Tibial nerve (tissue), 4 donors: ENCODE measurements at regions not wholly inside any gene's neighbourhood (a gene's known extent, or its start where the extent isn't known, plus 50 kb on each side); places are given as distances from the start of the nearest gene placed in this dataset.

Experiments
- DNase-seq, 2 donors: peaks; one replicate each; pipeline ENCODE4 v3.0.0-alpha.2; 2019; ENCODE audit warnings: low spot score in 2 of 2
- H3K27ac ChIP-seq, 4 donors: fragments of 200-600 bp; sonication (generic) in 3 of 4; one replicate each; pipeline ENCODE4 v1.5.1; 2017 to 2019; ENCODE audit warnings: mild to moderate bottlenecking in 1 of 4
- H3K27me3 ChIP-seq, 2 donors: fragments of 200-600 bp; sonication (generic) in 1 of 2; one replicate each; pipeline versions ENCODE4 v1.5.1 to v1.6.0; 2017 to 2019
- H3K36me3 ChIP-seq, 3 donors: fragments of 200-600 bp; sonication (generic); one replicate each; pipeline ENCODE4 v1.5.1; 2018 to 2019
- H3K4me1 ChIP-seq, 4 donors: fragments of 200-600 bp; sonication (generic) in 3 of 4; one replicate each; pipeline ENCODE4 v1.5.1; 2017 to 2019
- H3K4me3 ChIP-seq, 4 donors: fragments of 200-600 bp; sonication (generic) in 3 of 4; one replicate each; pipeline ENCODE4 v1.5.1; 2017 to 2019; ENCODE audit warnings: mild to moderate bottlenecking in 1 of 4, moderate library complexity in 1 of 4
- H3K9me3 ChIP-seq, 4 donors: fragments of 200-600 bp; sonication (generic) in 3 of 4; one replicate each; pipeline ENCODE4 v1.5.1; 2017 to 2019
- CTCF ChIP-seq, 5 experiments: fragments of 200-600 bp in 3 of 5; fragments of 450-650 bp in 2 of 5; sonication (generic) in 3 of 5; IDR thresholded peaks; one replicate each; pipeline ENCODE4 v1.5.1; 2016 to 2019; ENCODE audit warnings: antibody characterized with exemption in 5 of 5, mild to moderate bottlenecking in 3 of 5, moderate library complexity in 2 of 5
- EP300 ChIP-seq, 2 donors: sonication (generic); formaldehyde crosslinking; IDR thresholded peaks; one replicate each; pipeline ENCODE4 v1.6.1; 2017; ENCODE audit warnings: antibody characterized with exemption in 2 of 2, mild to moderate bottlenecking in 1 of 2
- POLR2A ChIP-seq, 2 donors: fragments of 450-650 bp; IDR thresholded peaks; one replicate each; pipeline ENCODE4 v1.6.1; 2017; ENCODE audit warnings: antibody characterized with exemption in 2 of 2, mild to moderate bottlenecking in 2 of 2, moderate library complexity in 2 of 2
- WGBS, 2 donors: methylation state at CpG; one replicate each; pipeline ENCODE4 v1.1.5; 2018; 5-methylcytosine and 5-hydroxymethylcytosine counted together

GRCh38 chr6:81614292-81614691 is 138.2 kb downstream of the TENT5A start:
- H3K27ac ChIP-seq: peak overlapping the region in 1 of 4 donors; percentile 45
- no peaks in the 10 kb centered on the region for H3K36me3 ChIP-seq
- 35 to 45% methylated on average over 1 of the region's 1 CpG for WGBS, 2 donors
- TF ChIP-seq CTCF (IDR thresholded peaks at IDR 0.05): no peak
- TF ChIP-seq EP300 (IDR thresholded peaks at IDR 0.05): no peak
- no peak for TF ChIP-seq POLR2A (IDR thresholded peaks at IDR 0.05)
- no peaks in the 10 kb centered on the region for H3K27me3 ChIP-seq
- no peak for DNase-seq
- no peaks in the 10 kb centered on the region for H3K9me3 ChIP-seq
- H3K4me1 ChIP-seq: peaks cover 0 to 20% (median 7%) of the 10 kb centered on the region in 4 donors
- no peak overlapping the region for H3K4me3 ChIP-seq

DNA sequence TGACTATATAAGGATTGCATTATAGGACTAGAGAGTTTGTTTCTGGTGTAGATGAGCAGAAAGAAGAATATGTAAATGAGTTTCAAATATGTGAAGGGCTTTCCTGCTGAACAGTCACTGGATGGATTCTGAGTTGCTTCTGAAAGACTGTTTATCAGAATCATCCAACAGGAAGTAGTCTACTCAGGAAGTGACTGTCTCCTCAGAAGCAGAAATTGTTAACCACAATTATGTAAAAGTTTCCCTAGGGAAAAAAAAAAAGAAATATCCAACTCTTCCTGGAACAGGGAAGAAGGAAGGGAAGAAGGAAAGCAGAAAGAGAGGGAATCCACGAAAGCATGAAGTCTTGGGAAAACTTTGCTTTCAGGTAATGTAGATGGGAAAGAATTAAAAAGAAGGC is 138.9 kb downstream of the TENT5A start:
- no peaks in the 10 kb centered on the region for H3K27me3 ChIP-seq
- 40 to 56% methylated on average over 1 of the region's 1 CpG for WGBS, 2 donors
- TF ChIP-seq CTCF (IDR thresholded peaks at IDR 0.05) (no peak), POLR2A (IDR thresholded peaks at IDR 0.05) (no peak), EP300 (IDR thresholded peaks at IDR 0.05) (no peak)
- peaks cover 0 to 20% (median 7%) of the 10 kb centered on the region in 4 donors for H3K4me1 ChIP-seq
- DNase-seq: no peak
- no peaks in the 10 kb centered on the region for H3K9me3 ChIP-seq
- H3K4me3 ChIP-seq: no peak overlapping the region
- H3K36me3 ChIP-seq: no peaks in the 10 kb centered on the region
- H3K27ac ChIP-seq: peak overlapping the region in 1 of 4 donors; percentile 45

GRCh38 chr6:81612136-81612535 is 140.3 kb downstream of the TENT5A start:
- DNase-seq: no peak
- H3K9me3 ChIP-seq: no peaks in the 10 kb centered on the region
- WGBS, 2 donors: 97 to 98% methylated on average over 4 of the region's 4 CpGs
- H3K4me3 ChIP-seq: no peak overlapping the region
- H3K27me3 ChIP-seq: no peaks in the 10 kb centered on the region
- no peak overlapping the region for H3K27ac ChIP-seq
- H3K4me1 ChIP-seq: peaks cover 0 to 20% (median 7%) of the 10 kb centered on the region in 4 donors
- no peak for TF ChIP-seq EP300 (IDR thresholded peaks at IDR 0.05)
- no peak for TF ChIP-seq CTCF (IDR thresholded peaks at IDR 0.05)
- TF ChIP-seq POLR2A (IDR thresholded peaks at IDR 0.05): no peak
- no peaks in the 10 kb centered on the region for H3K36me3 ChIP-seq

- Histone ChIP-seq H3K36me3 (no peaks in the 10 kb centered on the region), H3K9me3 (no peaks in the 10 kb centered on the region), H3K27ac (no peak overlapping the region), H3K4me1 (peaks cover 0 to 15% (median 7%) of the 10 kb centered on the region in 4 donors), H3K4me3 (no peak overlapping the region), H3K27me3 (no peaks in the 10 kb centered on the region)
- DNase-seq: no peak
- TF ChIP-seq POLR2A (IDR thresholded peaks at IDR 0.05) (no peak), EP300 (IDR thresholded peaks at IDR 0.05) (no peak), CTCF (IDR thresholded peaks at IDR 0.05) (no peak)
Measured at GRCh38 chr6:81609736-81610135, 142.7 kb downstream of the TENT5A start.

DNA sequence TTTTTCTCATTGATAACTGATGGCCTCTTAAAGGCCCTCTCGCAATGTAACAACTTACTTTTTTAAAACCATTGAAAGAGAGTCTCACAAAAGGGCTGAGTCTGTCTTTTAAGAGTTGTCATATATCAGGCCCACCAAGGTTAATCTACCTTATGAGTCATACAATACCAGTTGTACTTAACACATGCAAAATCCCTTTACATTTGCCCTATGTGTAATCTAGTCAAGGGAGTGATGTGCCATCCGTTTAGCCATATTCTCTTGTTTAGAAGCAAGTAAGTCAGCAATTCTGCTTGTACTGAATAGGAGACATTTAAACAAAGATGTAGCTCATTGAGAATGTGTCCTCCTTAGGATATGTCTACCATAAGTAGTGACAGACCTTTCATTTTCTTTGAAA is 143.7 kb downstream of the TENT5A start:
- no peaks in the 10 kb centered on the region for H3K36me3 ChIP-seq
- H3K9me3 ChIP-seq: peaks cover 0 to 4% (median 0%) of the 10 kb centered on the region in 4 donors
- no peak overlapping the region for H3K4me3 ChIP-seq
- 94 to 95% methylated on average over 2 of the region's 2 CpGs for WGBS, 2 donors
- no peaks in the 10 kb centered on the region for H3K27me3 ChIP-seq
- peaks cover 0 to 5% (median 0%) of the 10 kb centered on the region in 4 donors for H3K4me1 ChIP-seq
- no peak for TF ChIP-seq POLR2A (IDR thresholded peaks at IDR 0.05)
- TF ChIP-seq CTCF (IDR thresholded peaks at IDR 0.05): no peak
- TF ChIP-seq EP300 (IDR thresholded peaks at IDR 0.05): no peak
- H3K27ac ChIP-seq: no peak overlapping the region
- DNase-seq: no peak
